Pancreas (tissue), 10 donors: ENCODE measurements at regions not wholly inside any gene's neighbourhood (a gene's known extent, or its start where the extent isn't known, plus 50 kb on each side); places are given as distances from the start of the nearest gene placed in this dataset.

Source experiments
- ATAC-seq, 4 donors: fragments of 200-7000 bp; cut with Tn5 transposase; one replicate each; pipeline versions ENCODE4 v1.8.0 to v1.9.1; 2020; ENCODE audit warnings: mild to moderate bottlenecking in 4 of 4, moderate library complexity in 4 of 4
- DNase-seq, 6 donors: peaks; one replicate each; pipeline ENCODE4 v3.0.0-alpha.2; 2020
- FAIRE-seq: peaks from 2 replicates; lab custom pipeline; 2012; peaks lifted over from hg19 to GRCh38; lab: Jason Lieb, UNC
- H3K27ac ChIP-seq, 4 donors: fragments of 200-600 bp; sonication (generic); 1 replicate in 3 of 4; 2 replicates in 1 of 4; pipeline versions ENCODE4 v1.5.0 to v1.8.0; 2020
- H3K27me3 ChIP-seq, 4 donors: fragments of 200-600 bp; one replicate each; pipeline ENCODE4 v1.8.0; 2021
- H3K36me3 ChIP-seq, 3 donors: fragments of 200-600 bp; sonication (generic) in 1 of 3; one replicate each; pipeline versions ENCODE4 v1.5.0 to v1.8.0; 2020 to 2021
- H3K4me1 ChIP-seq, 3 donors: fragments of 200-600 bp; one replicate each; pipeline ENCODE4 v1.8.0; 2021
- H3K4me3 ChIP-seq, 4 donors: fragments of 200-600 bp; sonication (generic) in 2 of 4; one replicate each; pipeline versions ENCODE4 v1.5.0 to v1.8.0; 2020 to 2021
- H3K9me3 ChIP-seq, 4 donors: fragments of 200-600 bp; one replicate each; pipeline ENCODE4 v1.8.0; 2021
- WGBS, 2 donors: extraction: QIAGEN DNeasy Blood & Tissue Kit; methylation state at CpG; one replicate each; pipeline ENCODE4 v1.1.7; 2013; 5-methylcytosine and 5-hydroxymethylcytosine counted together
- intact Hi-C, 3 donors: fragments of 100-400 bp; cut with DNase I; formaldehyde crosslinking; loops; one replicate each; pipeline versions ENCODE4 v1.11.1 to v1.14.2; 2022
- TF ChIP-seq, protein P1 (sequence below), 4 donors: fragments of 200-600 bp; sonication (generic) in 3 of 4; IDR thresholded peaks; one replicate each; pipeline versions ENCODE4 v1.5.0 to v1.8.0; 2021; ENCODE audit warnings: antibody characterized with exemption in 4 of 4
- donor health status: healthy with polysubstance abuse.
- donor health status: DM: no; HTN: no; CAD: no; lungs with moderate emphysema.
- donor health status: DM: no; HTN: no; CAD: no.
- donor health status: control.
- donor health status: control.
- donor health status: Bipolar disorder and iron deficiency.
- donor health status: DM: yes; HTN: yes; CAD: no.
- donor health status: DM: no; HTN: no; CAD: no.
- donor health status: DM: no; HTN: no; CAD: no.
- donor health status: DM: yes; HTN: yes; CAD: no.

DNA sequence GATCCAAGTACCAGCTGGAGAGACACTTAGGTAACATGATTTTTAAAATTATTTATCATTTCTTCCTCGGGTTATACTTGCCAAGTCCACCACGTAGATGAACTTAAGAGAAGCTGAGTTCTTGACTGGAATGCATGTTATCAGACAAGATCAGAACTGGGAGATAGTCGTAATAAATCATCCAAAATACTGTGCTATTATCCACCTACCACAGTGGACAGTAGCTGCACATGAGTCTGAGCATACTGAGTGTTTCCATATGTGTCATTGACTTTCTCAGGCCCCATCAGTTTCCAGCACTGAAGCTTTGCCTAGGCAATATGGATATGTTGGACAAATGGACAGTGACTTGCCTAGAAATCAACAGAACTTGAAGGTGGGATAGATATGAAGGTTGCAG is 77.9 kb upstream of the RRP15 start:
- FAIRE-seq: no peak
- no peak for DNase-seq
- H3K36me3 ChIP-seq: no peaks in the 10 kb centered on the region
- TF ChIP-seq, protein P1, sequence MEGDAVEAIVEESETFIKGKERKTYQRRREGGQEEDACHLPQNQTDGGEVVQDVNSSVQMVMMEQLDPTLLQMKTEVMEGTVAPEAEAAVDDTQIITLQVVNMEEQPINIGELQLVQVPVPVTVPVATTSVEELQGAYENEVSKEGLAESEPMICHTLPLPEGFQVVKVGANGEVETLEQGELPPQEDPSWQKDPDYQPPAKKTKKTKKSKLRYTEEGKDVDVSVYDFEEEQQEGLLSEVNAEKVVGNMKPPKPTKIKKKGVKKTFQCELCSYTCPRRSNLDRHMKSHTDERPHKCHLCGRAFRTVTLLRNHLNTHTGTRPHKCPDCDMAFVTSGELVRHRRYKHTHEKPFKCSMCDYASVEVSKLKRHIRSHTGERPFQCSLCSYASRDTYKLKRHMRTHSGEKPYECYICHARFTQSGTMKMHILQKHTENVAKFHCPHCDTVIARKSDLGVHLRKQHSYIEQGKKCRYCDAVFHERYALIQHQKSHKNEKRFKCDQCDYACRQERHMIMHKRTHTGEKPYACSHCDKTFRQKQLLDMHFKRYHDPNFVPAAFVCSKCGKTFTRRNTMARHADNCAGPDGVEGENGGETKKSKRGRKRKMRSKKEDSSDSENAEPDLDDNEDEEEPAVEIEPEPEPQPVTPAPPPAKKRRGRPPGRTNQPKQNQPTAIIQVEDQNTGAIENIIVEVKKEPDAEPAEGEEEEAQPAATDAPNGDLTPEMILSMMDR (IDR thresholded peaks at IDR 0.05): no peak
- H3K27me3 ChIP-seq: no peaks in the 10 kb centered on the region
- intact Hi-C loops: no loop called here
- H3K27ac ChIP-seq: no peak overlapping the region
- 47 to 53% methylated on average over 3 of the region's 3 CpGs for WGBS, 2 donors
- no peaks in the 10 kb centered on the region for H3K4me1 ChIP-seq
- H3K9me3 ChIP-seq: no peaks in the 10 kb centered on the region
- ATAC-seq: no peak
- no peak overlapping the region for H3K4me3 ChIP-seq

DNA sequence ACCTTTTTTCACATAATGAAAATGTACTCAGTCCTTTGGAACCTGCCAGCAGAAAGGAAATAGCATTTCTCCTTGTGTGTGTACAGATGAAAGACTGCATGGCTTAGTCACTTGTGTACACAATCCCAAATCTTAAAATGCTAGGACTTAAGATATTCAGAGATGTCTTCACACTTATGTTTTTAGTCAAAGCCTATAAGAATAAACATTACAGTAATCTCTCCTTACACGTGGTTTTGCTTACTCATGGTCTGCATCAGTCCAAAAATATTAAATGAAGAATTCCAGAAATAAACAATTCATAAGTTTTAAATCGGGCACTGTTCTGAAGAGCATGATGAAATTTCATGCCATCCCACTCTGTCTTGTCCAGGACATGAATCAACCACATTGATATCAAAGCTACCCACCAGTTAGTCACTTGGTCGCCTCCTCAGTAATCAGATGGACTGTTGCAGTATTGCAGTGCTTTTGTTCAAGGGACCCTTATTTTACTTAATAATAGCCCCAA is 75.7 kb upstream of the RRP15 start:
- intact Hi-C loops: no loop called here
- DNase-seq (no peak), FAIRE-seq (no peak), ATAC-seq (no peak)
- H3K4me3 ChIP-seq: no peak overlapping the region
- TF ChIP-seq, protein P1 (IDR thresholded peaks at IDR 0.05): no peak
- no peaks in the 10 kb centered on the region for H3K27me3 ChIP-seq
- H3K9me3 ChIP-seq: no peaks in the 10 kb centered on the region
- H3K4me1 ChIP-seq: no peaks in the 10 kb centered on the region
- no peaks in the 10 kb centered on the region for H3K36me3 ChIP-seq
- 51 to 64% methylated on average over 3 of the region's 3 CpGs for WGBS, 2 donors
- H3K27ac ChIP-seq: no peak overlapping the region

DNA sequence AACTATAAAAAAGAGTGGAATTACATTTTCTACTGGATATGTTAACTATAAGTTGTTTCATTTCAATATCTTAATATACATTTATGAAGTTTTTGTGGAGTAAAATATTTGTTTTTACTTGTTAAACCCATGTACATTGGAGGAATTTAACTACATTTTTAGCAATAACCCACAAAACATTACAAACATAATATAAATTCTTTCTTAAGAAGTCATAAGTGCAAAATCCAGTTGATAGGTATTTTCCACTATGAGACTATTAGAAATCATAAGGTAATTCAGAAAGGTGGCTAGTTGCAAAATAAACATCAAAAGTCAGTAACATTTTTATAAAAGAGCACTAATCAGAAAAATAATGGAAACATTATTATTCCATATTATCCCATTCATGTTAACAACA is 73.9 kb upstream of the RRP15 start:
- Histone ChIP-seq H3K9me3 (no peaks in the 10 kb centered on the region), H3K27ac (no peak overlapping the region), H3K27me3 (no peaks in the 10 kb centered on the region), H3K4me1 (no peaks in the 10 kb centered on the region), H3K4me3 (no peak overlapping the region), H3K36me3 (no peaks in the 10 kb centered on the region)
- ATAC-seq (no peak), DNase-seq (no peak), FAIRE-seq (no peak)
- TF ChIP-seq, protein P1 (IDR thresholded peaks at IDR 0.05): no peak
- intact Hi-C loops: no loop called here

DNA sequence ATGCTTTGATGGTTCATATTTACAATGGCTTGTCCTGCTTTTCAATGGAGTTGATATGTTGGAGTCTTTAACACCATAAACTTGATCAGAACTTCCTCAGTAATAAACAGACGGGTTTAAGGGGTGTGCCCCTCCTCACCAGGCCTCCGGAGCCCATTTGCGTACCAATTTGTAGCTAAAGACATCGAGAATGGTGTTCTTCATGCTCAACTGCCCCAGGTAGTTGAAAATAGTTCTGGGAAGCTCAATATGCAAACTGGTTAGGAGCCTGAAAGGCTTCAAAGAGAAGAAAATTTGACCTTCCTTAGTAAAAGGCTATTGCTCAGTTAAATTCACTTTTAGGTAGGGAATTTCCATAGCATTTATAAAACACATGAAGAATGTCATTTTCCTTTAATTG is 68.1 kb upstream of the RRP15 start:
- DNase-seq (no peak), ATAC-seq (no peak), FAIRE-seq (no peak)
- Histone ChIP-seq H3K4me1 (no peaks in the 10 kb centered on the region), H3K27ac (no peak overlapping the region), H3K36me3 (no peaks in the 10 kb centered on the region), H3K4me3 (no peak overlapping the region), H3K27me3 (peaks cover 0 to 2% (median 0%) of the 10 kb centered on the region in 4 donors), H3K9me3 (no peaks in the 10 kb centered on the region)
- TF ChIP-seq, protein P1 (IDR thresholded peaks at IDR 0.05): no peak
- intact Hi-C loops: no loop called here
- 50 to 55% methylated on average over 4 of the region's 4 CpGs for WGBS, 2 donors

DNA sequence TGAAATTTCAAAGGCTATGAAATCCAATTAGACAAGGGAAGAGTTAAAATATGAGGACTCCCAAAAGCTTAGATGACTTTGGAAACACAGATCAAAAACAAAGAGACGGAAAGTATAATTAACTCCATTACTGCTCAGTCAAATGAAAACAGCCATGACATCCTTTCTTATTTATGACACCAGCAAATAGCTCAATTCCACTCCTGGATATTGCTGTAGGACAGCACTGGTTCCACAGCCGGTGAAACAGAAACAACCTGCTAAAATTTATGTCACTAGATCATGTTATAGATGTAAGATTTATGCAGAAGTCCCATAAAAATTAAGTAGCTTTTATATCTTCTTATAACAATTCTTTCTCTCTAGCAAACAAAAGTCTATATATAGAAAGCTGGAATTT is 65.6 kb upstream of the RRP15 start:
- H3K4me1 ChIP-seq: no peaks in the 10 kb centered on the region
- no peak for ATAC-seq
- FAIRE-seq: no peak
- WGBS, 2 donors: 43 to 61% methylated on average over 2 of the region's 2 CpGs
- no peaks in the 10 kb centered on the region for H3K36me3 ChIP-seq
- intact Hi-C loops: no loop called here
- peaks cover 0 to 2% (median 0%) of the 10 kb centered on the region in 4 donors for H3K27me3 ChIP-seq
- no peak for DNase-seq
- no peak overlapping the region for H3K4me3 ChIP-seq
- no peak overlapping the region for H3K27ac ChIP-seq
- TF ChIP-seq, protein P1 (IDR thresholded peaks at IDR 0.05): no peak
- H3K9me3 ChIP-seq: no peaks in the 10 kb centered on the region
